Loucy (cell line): ENCODE measurements at regions not wholly inside any gene's neighbourhood (a gene's known extent, or its start where the extent isn't known, plus 50 kb on each side); places are given as distances from the start of the nearest gene placed in this dataset.

Experiments
- EZH2phosphoT487 ChIP-seq: fragments of 200-600 bp; IDR thresholded peaks from 2 replicates; pipeline ENCODE4 v1.6.1; 2018; ENCODE audit warnings: antibody characterized with exemption, mild to moderate bottlenecking, moderate library complexity, borderline replicate concordance
- TF ChIP-seq, protein P1 (sequence below): fragments of 200-600 bp; sonication (generic); conservative IDR thresholded peaks from 2 replicates; pipeline ENCODE4 v1.5.1; 2014; ENCODE audit warnings: mild to moderate bottlenecking, antibody characterized with exemption, low read length

DNA sequence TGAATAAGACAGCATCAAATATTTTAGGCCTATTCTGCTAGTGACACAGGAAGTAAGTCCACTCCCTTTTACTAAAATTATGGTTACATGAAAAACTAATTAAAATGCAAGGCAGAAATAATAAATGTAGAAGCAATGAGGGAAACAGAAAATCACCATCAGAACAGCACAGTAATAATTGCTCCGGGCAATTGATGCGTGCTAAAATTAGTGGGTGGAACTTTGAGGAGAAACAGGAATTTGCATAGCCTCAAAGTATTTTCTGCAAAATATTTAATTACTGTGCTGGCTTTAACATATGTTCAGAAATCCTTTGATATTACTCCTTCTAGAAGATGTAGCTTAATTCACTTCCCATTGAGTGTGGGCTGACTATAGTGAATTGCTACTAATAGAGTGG, 654.3 kb upstream of the RAB6C start:
- TF ChIP-seq, protein P1, sequence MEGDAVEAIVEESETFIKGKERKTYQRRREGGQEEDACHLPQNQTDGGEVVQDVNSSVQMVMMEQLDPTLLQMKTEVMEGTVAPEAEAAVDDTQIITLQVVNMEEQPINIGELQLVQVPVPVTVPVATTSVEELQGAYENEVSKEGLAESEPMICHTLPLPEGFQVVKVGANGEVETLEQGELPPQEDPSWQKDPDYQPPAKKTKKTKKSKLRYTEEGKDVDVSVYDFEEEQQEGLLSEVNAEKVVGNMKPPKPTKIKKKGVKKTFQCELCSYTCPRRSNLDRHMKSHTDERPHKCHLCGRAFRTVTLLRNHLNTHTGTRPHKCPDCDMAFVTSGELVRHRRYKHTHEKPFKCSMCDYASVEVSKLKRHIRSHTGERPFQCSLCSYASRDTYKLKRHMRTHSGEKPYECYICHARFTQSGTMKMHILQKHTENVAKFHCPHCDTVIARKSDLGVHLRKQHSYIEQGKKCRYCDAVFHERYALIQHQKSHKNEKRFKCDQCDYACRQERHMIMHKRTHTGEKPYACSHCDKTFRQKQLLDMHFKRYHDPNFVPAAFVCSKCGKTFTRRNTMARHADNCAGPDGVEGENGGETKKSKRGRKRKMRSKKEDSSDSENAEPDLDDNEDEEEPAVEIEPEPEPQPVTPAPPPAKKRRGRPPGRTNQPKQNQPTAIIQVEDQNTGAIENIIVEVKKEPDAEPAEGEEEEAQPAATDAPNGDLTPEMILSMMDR = no peak
- TF ChIP-seq EZH2phosphoT487 = no peak
